Neural cell (in vitro differentiated cells): ENCODE measurements at regions not wholly inside any gene's neighbourhood (a gene's known extent, or its start where the extent isn't known, plus 50 kb on each side); places are given as distances from the start of the nearest gene placed in this dataset.

Experiments used
- H2AFZ ChIP-seq: fragments of 200-600, 300-800 bp; sonication (generic), shearing (Covaris generic); 2 replicates; pipeline ENCODE4 v1.6.0; 2014; ENCODE audit warnings: low read depth, mild to moderate bottlenecking, antibody characterized with exemption, low read length, moderate library complexity
- H3F3A ChIP-seq: fragments of 200-600 bp; shearing (Covaris generic); 2 replicates; pipeline ENCODE4 v1.6.1; 2016; ENCODE audit warnings: mild to moderate bottlenecking, moderate library complexity, mixed read lengths, antibody characterized with exemption, low read length; ENCODE audit not compliant: insufficient read depth, poor library complexity, severe bottlenecking
- H3K27ac ChIP-seq: fragments of 200-600, 300-800 bp; sonication (generic), shearing (Covaris generic); 2 replicates; pipeline ENCODE4 v1.5.1; 2014; ENCODE audit warnings: mild to moderate bottlenecking, low read length, moderate library complexity
- H3K27me3 ChIP-seq: fragments of 300-800, 200-600 bp; sonication (generic), shearing (Covaris generic); 2 replicates; pipeline ENCODE4 v1.6.0; 2014; ENCODE audit warnings: mild to moderate bottlenecking, low read depth, low read length, moderate library complexity; ENCODE audit not compliant: insufficient read depth
- H3K36me3 ChIP-seq: fragments of 300-800, 200-600 bp; sonication (generic), shearing (Covaris generic); 2 replicates; pipeline ENCODE4 v1.5.1; 2014; ENCODE audit warnings: mild to moderate bottlenecking, antibody characterized with exemption, low read length, moderate library complexity; ENCODE audit not compliant: insufficient read depth
- H3K4me2 ChIP-seq: fragments of 300-800, 200-600 bp; sonication (generic), shearing (Covaris generic); 2 replicates; pipeline ENCODE4 v1.6.0; 2014; ENCODE audit warnings: mild to moderate bottlenecking, low read length
- H3K4me3 ChIP-seq: fragments of 300-800, 200-600 bp; sonication (generic), shearing (Covaris generic); 2 replicates; pipeline ENCODE4 v1.5.1; 2014; ENCODE audit warnings: mild to moderate bottlenecking, low read length, moderate library complexity
- H3K79me2 ChIP-seq: fragments of 200-600 bp; shearing (Covaris generic); replicated peaks from 2 replicates; pipeline ENCODE4 v1.6.0; 2014; ENCODE audit warnings: mild to moderate bottlenecking, low read length, moderate library complexity; ENCODE audit not compliant: insufficient read depth
- H3K9ac ChIP-seq: fragments of 300-800, 200-600 bp; sonication (generic), shearing (Covaris generic); 2 replicates; pipeline ENCODE4 v1.6.1; 2016; ENCODE audit warnings: mild to moderate bottlenecking, low read length, mixed read lengths
- H3K9me2 ChIP-seq: fragments of 200-600 bp; shearing (Covaris generic); 2 replicates; pipeline ENCODE4 v1.6.1; 2016; ENCODE audit warnings: mild to moderate bottlenecking, low read length, mixed read lengths; ENCODE audit not compliant: insufficient read depth
- H3K9me3 ChIP-seq: fragments of 200-600, 300-800 bp; sonication (generic), shearing (Covaris generic); 2 replicates; pipeline ENCODE4 v1.6.1; 2016; ENCODE audit warnings: mild to moderate bottlenecking, mixed run types, low read length, moderate library complexity, mixed read lengths
- H4K20me1 ChIP-seq: fragments of 200-600 bp; shearing (Covaris generic); 2 replicates; pipeline ENCODE4 v1.6.1; 2016; ENCODE audit warnings: mild to moderate bottlenecking, mixed run types; ENCODE audit not compliant: insufficient read depth
- EP300 ChIP-seq: fragments of 450-650 bp; conservative IDR thresholded peaks from 2 replicates; pipeline ENCODE4 v1.6.1; 2014; ENCODE audit warnings: antibody characterized with exemption, mild to moderate bottlenecking, moderate library complexity; ENCODE audit not compliant: poor library complexity, severe bottlenecking
- EZH2 ChIP-seq: fragments of 200-600, 300-800 bp; shearing (Covaris generic), sonication (generic); IDR thresholded peaks from 2 replicates; pipeline ENCODE4 v1.6.1; 2014; ENCODE audit warnings: antibody characterized with exemption, low read length, borderline replicate concordance, mild to moderate bottlenecking; ENCODE audit not compliant: insufficient read depth, poor library complexity, severe bottlenecking
- MXI1 ChIP-seq: fragments of 450-650 bp; conservative IDR thresholded peaks from 2 replicates; pipeline ENCODE4 v1.6.1; 2014; ENCODE audit warnings: antibody characterized with exemption, mild to moderate bottlenecking; ENCODE audit not compliant: poor library complexity, severe bottlenecking
- POLR2AphosphoS5 ChIP-seq: IDR thresholded peaks from 2 replicates; pipeline ENCODE4 v1.6.1; 2012
- RAD21 ChIP-seq: fragments of 450-650 bp; conservative IDR thresholded peaks from 2 replicates; pipeline ENCODE4 v1.6.1; 2014; ENCODE audit warnings: antibody characterized with exemption, mild to moderate bottlenecking, moderate library complexity
- SMC3 ChIP-seq: fragments of 450-650 bp; conservative IDR thresholded peaks from 2 replicates; pipeline ENCODE4 v1.6.1; 2014; ENCODE audit warnings: antibody characterized with exemption, mild to moderate bottlenecking, moderate library complexity; ENCODE audit not compliant: poor library complexity
- TAF1 ChIP-seq: IDR thresholded peaks from 2 replicates; pipeline ENCODE4 v1.6.1; 2012; ENCODE audit warnings: low read depth
- TF ChIP-seq, protein P1 (sequence below): fragments of 450-650 bp; IDR thresholded peaks from 2 replicates; pipeline ENCODE4 v1.5.1; 2014; ENCODE audit warnings: antibody characterized with exemption, mild to moderate bottlenecking, moderate library complexity; ENCODE audit not compliant: poor library complexity, severe bottlenecking
- TF ChIP-seq, protein P2 (sequence below): IDR thresholded peaks from 2 replicates; pipeline ENCODE4 v1.6.1; 2012; ENCODE audit warnings: borderline replicate concordance

DNA sequence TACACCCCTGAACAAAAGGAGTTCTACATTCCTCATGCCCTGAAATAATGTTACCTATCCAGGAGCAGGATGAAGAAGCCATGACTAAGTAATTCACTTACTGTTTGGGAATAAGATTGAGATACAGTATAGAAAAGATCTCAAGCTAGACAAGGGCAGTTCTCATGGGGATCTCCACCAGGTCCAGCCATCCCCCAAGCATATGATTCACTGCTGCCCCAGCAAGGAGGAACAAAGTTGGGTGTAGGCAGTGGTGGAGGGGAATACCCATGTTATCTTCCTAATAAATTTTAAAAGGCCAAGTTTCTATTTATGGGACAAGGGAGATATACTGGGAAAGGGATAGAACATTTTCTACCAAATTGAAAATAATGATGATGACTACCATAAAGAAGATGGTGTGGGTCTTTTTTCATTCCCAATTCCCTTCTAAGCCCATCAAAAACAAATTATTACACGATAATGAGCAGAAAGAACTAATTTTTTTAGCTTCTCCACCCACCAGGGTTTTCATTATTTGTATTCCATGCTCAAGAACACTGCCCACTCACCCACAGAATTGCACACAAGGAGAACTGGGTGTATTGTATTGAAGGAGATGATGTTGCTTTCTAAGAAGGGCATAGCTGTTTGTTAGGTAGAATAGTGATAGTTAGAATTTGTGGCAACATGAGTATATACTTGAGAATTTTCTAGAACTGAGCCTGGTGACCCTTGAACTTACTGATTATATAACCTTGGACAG lies 204.6 kb downstream of the BTG1 start:
- Histone ChIP-seq H3F3A (no peaks in the 10 kb centered on the region), H3K9me2 (no peaks in the 10 kb centered on the region), H3K79me2 (no peaks in the 10 kb centered on the region), H3K4me3 (no peak overlapping the region), H3K36me3 (no peaks in the 10 kb centered on the region), H4K20me1 (no peaks in the 10 kb centered on the region), H3K9me3 (no peaks in the 10 kb centered on the region), H3K9ac (no peak overlapping the region), H3K27ac (no peak overlapping the region), H2AFZ (no peak overlapping the region), H3K27me3 (no peaks in the 10 kb centered on the region), H3K4me2 (no peak overlapping the region)
- no peak for TF ChIP-seq RAD21
- TF ChIP-seq EP300: no peak
- TF ChIP-seq MXI1: no peak
- TF ChIP-seq, protein P1, sequence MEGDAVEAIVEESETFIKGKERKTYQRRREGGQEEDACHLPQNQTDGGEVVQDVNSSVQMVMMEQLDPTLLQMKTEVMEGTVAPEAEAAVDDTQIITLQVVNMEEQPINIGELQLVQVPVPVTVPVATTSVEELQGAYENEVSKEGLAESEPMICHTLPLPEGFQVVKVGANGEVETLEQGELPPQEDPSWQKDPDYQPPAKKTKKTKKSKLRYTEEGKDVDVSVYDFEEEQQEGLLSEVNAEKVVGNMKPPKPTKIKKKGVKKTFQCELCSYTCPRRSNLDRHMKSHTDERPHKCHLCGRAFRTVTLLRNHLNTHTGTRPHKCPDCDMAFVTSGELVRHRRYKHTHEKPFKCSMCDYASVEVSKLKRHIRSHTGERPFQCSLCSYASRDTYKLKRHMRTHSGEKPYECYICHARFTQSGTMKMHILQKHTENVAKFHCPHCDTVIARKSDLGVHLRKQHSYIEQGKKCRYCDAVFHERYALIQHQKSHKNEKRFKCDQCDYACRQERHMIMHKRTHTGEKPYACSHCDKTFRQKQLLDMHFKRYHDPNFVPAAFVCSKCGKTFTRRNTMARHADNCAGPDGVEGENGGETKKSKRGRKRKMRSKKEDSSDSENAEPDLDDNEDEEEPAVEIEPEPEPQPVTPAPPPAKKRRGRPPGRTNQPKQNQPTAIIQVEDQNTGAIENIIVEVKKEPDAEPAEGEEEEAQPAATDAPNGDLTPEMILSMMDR: no peak
- no peak for TF ChIP-seq SMC3
- TF ChIP-seq POLR2AphosphoS5: no peak
- TF ChIP-seq EZH2: no peak
- TF ChIP-seq TAF1: no peak
- TF ChIP-seq, protein P2, sequence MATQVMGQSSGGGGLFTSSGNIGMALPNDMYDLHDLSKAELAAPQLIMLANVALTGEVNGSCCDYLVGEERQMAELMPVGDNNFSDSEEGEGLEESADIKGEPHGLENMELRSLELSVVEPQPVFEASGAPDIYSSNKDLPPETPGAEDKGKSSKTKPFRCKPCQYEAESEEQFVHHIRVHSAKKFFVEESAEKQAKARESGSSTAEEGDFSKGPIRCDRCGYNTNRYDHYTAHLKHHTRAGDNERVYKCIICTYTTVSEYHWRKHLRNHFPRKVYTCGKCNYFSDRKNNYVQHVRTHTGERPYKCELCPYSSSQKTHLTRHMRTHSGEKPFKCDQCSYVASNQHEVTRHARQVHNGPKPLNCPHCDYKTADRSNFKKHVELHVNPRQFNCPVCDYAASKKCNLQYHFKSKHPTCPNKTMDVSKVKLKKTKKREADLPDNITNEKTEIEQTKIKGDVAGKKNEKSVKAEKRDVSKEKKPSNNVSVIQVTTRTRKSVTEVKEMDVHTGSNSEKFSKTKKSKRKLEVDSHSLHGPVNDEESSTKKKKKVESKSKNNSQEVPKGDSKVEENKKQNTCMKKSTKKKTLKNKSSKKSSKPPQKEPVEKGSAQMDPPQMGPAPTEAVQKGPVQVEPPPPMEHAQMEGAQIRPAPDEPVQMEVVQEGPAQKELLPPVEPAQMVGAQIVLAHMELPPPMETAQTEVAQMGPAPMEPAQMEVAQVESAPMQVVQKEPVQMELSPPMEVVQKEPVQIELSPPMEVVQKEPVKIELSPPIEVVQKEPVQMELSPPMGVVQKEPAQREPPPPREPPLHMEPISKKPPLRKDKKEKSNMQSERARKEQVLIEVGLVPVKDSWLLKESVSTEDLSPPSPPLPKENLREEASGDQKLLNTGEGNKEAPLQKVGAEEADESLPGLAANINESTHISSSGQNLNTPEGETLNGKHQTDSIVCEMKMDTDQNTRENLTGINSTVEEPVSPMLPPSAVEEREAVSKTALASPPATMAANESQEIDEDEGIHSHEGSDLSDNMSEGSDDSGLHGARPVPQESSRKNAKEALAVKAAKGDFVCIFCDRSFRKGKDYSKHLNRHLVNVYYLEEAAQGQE: no peak

DNA sequence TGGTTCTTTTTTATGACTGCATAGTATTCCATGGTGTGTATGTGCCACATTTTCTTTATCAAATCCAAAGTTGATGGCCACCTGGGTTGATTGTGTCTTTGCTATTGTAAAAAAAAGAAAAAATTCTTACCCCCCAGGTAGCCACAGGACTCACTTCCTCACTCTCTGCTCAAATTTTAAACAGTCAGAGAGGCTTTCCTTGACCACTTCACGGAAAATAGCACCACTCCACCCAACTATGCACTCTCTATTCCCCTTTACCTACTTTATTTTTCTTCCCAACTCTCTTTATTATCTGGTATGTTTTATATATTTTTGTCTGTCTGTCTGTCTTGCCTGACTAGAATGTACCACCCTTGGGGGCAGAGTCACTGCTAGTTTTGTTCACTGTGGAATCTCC lies 205.3 kb downstream of the BTG1 start:
- no peaks in the 10 kb centered on the region for H3K79me2 ChIP-seq
- TF ChIP-seq SMC3 (no peak), EP300 (no peak)
- TF ChIP-seq, protein P1: no peak
- H3K9ac ChIP-seq: no peak overlapping the region
- no peaks in the 10 kb centered on the region for H4K20me1 ChIP-seq
- no peaks in the 10 kb centered on the region for H3F3A ChIP-seq
- no peak overlapping the region for H3K4me3 ChIP-seq
- no peak overlapping the region for H2AFZ ChIP-seq
- no peak overlapping the region for H3K4me2 ChIP-seq
- H3K27ac ChIP-seq: no peak overlapping the region
- no peaks in the 10 kb centered on the region for H3K36me3 ChIP-seq
- H3K27me3 ChIP-seq: no peaks in the 10 kb centered on the region
- H3K9me2 ChIP-seq: no peaks in the 10 kb centered on the region
- no peaks in the 10 kb centered on the region for H3K9me3 ChIP-seq
